NCI-H2029 (cell line): ENCODE measurements at regions not wholly inside any gene's neighbourhood (a gene's known extent, or its start where the extent isn't known, plus 50 kb on each side); places are given as distances from the start of the nearest gene placed in this dataset.

ENCODE experiments used
- DNase-seq: peaks from one replicate; lab custom pipeline; 2025; lab: John Stamatoyannopoulos, UW

DNA sequence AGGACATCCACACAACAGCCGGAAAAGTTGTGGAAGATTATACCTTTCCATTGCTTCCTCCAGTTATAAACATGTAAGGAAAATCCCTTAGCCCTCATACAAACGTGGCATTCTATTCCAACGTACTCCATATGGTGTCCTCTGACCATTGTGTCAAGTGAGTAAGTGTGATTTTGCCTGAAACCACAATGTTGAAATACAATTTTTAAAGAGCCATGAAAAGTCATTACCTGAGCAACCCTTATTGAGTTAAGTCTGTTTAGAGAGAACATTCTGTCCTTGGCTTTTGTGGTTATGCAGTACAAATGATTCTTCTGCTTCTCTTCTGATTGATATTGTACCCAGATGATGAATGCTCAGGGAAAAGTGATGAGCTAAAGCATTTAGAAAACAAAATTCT, 530.1 kb downstream of the HAO1 start:
- no peak for DNase-seq

DNA sequence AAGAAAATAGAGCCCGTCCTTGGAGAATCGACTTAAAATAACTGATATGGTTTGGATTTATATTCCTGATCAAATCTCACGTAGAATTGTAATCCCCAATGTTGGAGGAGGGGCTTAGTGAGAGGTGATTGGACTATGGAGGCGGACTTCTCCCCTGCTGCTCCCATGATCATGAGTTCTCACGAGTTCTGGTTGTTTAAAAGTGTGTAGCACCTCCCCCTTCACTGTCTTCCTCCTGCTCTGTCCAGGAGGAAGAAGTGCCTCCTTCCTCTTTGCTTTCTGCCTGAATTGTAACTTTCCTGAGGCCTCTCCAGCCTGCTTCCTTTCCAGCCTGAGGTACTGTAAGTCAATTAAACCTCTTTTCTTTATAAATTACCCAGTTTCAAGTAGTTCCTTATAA, 529.2 kb downstream of the HAO1 start:
- DNase-seq, result no peak

DNA sequence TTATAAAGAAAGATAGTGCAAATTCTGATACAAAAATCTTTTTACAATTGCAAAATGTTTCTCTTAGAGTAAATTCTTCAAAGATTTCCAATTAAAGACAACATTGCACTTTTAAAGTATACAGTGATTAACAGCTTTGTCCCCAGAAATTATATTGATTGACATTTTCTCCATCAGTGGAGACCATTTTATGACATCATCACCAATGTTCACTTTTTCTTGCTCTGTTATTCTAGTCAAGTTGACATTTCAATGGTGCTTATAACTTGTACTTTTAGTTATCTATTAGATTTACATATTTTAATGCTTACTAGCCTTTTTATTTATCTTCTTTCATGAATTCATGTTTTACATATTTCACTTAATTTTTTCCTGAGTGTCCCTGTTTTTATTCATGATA, 524.8 kb downstream of the HAO1 start:
- no peak for DNase-seq

DNA sequence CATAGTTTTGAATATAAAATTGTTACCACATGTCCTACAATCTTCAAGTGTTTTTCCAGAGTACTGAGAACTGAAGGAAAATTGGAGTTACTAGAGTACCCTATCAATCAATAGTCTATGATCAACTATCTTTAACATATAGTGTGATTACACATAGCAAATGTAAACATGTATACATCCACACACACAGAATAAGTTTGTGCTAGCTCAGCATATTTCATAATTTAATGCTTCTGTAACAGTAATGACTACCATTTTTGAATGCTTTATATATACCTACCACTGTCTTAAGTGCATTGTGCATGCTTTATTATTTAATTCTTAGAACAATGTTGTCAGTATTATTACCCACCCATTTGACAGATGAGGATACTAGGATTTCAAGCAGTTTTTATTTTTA, 523.9 kb downstream of the HAO1 start:
- DNase-seq, result no peak

DNA sequence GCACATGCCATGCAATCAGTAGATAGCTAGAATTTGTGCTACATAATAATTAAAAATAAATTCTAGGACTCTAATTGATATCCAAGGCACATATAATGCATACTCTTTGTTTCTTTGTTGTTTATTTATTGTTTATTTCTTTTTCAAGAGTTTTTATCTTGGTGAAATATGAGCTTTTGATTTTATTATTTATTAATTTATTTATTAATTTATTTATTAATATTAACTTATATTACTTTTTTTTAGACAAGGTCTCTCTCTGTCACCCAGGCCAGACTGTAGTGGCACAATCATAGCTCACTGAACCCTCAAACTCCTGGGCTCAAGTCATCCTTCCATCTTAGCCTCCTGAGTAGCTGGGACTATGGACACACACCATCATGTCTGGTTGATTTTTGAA, 519.9 kb downstream of the HAO1 start:
- no peak for DNase-seq

- DNase-seq, result no peak
These were observed 513.3 kb downstream of the HAO1 start for GRCh38 chr20:7426890-7427496.

GRCh38 chr20:7428946-7429345, 511.3 kb downstream of the HAO1 start:
- no peak for DNase-seq

GRCh38 chr20:7432612-7433011, 507.6 kb downstream of the HAO1 start:
- no peak for DNase-seq

- no peak for DNase-seq
These were observed 502.9 kb downstream of the HAO1 start for GRCh38 chr20:7437311-7437710.

GRCh38 chr20:7449269-7449668, 491.0 kb downstream of the HAO1 start:
- DNase-seq, result no peak

GRCh38 chr20:7452890-7453289, 487.4 kb downstream of the HAO1 start:
- no peak for DNase-seq

GRCh38 chr20:7454047-7454446, 486.2 kb downstream of the HAO1 start:
- no peak for DNase-seq

DNA sequence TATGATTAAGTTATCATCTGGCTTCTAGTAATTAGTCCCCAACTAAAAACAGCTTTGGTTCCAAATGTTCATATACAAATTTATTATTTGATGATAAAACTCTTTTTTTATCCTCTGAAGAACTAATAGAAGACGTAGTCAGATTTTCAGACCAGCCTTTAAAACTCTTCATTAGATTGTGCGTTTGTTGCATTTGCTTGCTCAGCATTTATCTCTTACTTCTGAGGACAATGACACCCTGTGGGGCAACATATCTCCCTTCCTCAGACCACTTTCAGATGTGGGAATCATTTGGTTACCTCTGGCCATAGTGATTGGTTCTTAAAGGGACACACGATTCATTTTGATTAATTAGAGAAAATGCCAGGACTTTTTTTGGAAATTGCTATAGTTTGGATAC, 481.8 kb downstream of the HAO1 start:
- DNase-seq, result no peak

- DNase-seq, result no peak
These were observed 481.2 kb downstream of the HAO1 start for GRCh38 chr20:7459083-7459482.

GRCh38 chr20:7463290-7463689, 477.0 kb downstream of the HAO1 start:
- DNase-seq, result no peak

- DNase-seq, result no peak
These were observed 469.3 kb downstream of the HAO1 start for GRCh38 chr20:7470912-7471311.

DNA sequence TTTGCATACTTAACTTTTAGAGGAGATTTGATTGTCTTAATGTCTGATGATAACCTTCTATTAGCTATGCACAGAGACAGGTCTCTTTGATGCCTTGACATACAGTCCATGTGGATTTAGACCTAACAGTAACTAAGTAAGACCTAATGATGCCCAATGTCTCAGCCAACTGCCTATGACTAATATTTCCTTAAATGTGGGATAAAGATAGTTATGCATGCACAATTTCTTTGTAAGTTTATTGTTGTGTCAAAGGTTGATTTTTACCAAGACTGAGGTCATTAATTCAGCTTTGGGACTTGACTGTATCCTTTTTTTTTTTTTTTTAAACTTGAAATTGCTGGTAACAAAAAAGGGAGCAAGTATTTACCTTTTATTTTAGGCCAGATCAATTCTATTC, 450.0 kb downstream of the HAO1 start:
- no peak for DNase-seq

GRCh38 chr20:7492257-7492656, 448.0 kb downstream of the HAO1 start:
- no peak for DNase-seq

DNA sequence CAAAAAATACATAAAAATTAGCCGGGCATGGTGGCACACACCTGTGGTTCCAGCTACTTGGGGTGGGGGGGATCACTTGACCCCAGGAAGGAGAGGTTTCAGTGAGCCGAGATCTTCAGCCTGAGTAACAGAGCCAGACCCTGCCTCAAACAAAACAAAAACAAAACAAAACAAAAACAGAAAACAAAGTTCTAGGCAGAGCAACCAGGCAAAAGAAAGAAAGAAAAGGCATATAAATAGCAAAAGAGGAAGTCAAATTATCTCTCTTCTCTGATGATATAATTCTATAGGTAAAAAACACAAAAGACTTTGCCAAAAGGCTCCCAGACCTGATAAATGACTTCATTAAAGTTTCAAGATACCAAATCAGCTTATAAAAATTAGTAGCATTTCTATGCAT, 446.9 kb downstream of the HAO1 start:
- DNase-seq, result no peak

DNA sequence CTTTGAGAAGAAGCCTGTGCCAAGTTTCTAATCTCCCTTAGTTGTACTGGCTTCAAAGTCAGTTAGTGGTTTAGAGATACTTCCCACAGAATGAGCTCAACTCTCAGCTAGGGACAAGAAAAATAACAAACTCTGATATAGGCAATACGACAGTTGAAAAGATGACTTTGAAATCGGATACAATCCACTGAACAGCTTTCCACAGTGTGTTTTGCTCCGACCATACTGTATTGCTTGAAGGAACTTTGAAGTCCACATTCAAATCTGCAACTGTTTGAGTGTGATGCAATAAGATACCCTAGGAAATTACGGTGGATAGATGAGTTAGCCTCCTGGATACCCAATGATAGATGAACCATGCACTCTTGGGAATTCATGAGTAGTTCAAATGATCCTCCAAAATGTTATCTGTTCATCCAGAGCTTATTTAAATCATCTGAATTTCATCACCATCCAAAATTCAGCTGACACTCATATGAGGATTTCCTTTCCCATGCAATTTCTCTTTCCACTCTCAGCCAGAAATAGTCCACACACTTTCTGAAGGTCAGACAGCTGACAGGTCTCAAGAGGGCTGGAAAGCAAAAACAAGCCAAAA, 443.8 kb downstream of the HAO1 start:
- DNase-seq, result no peak

- DNase-seq, result no peak
These were observed 442.3 kb downstream of the HAO1 start for GRCh38 chr20:7497985-7498384.

GRCh38 chr20:7499201-7499600, 441.1 kb downstream of the HAO1 start:
- DNase-seq, result no peak

- DNase-seq, result no peak
These were observed 440.0 kb downstream of the HAO1 start for GRCh38 chr20:7500231-7500663.

DNA sequence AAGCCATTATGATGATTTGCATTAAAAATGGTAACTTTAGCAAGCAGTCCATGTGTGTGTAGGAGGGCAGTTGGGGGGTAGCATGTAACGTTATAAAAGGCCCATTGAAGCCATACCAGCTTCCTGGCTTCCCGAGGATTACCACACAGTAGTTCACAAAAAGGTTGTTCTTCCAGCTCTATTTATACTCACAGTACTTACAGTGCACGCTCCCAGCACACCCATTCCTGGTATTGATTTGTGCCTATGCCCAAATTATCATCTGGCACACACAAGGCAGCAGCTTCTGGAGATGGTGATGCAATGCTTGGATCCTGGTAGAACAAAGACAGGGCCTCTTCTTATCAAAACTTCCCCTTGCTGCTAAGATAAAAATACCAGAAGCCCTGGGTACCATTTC, 436.8 kb downstream of the HAO1 start:
- DNase-seq, result no peak
